ENCODE measurements at regions not wholly inside any gene's neighbourhood (a gene's known extent, or its start where the extent isn't known, plus 50 kb on each side); places are given as distances from the start of the nearest gene placed in this dataset.

DNA sequence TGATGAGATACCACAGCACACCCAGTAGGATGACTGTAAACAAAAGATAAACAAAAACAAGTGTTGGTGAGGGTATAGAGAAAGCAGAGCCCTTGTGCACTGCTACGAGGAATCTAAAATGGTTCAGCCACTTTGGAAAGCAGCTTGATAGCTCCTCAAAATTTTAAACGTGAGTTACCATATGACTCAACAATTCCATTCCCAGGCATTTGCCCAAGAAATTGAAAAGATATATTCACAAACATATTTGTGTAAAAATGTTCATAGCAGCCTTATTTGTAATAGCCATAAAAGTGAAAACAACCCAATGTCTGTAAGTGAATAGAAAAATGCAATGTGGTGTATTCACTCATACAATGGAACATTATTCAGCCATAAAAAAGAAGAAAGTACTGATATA lies 141.0 kb upstream of the BTBD3 start:
- TF ChIP-seq FOXP2 (optimal IDR thresholded peaks at IDR 0.05; ENCODE audit: borderline replicate concordance, extremely low read depth, extremely low read length, insufficient read depth) (no peak), SIN3A (IDR thresholded peaks at IDR 0.05; ENCODE audit: borderline replicate concordance, insufficient read depth, low read length) (no peak), TAF1 (IDR thresholded peaks at IDR 0.05; ENCODE audit: borderline replicate concordance, insufficient read depth, low read length) (no peak), POLR2AphosphoS5 (IDR thresholded peaks at IDR 0.05; ENCODE audit: low read depth, low read length) (no peak)
- TF ChIP-seq, protein P1, sequence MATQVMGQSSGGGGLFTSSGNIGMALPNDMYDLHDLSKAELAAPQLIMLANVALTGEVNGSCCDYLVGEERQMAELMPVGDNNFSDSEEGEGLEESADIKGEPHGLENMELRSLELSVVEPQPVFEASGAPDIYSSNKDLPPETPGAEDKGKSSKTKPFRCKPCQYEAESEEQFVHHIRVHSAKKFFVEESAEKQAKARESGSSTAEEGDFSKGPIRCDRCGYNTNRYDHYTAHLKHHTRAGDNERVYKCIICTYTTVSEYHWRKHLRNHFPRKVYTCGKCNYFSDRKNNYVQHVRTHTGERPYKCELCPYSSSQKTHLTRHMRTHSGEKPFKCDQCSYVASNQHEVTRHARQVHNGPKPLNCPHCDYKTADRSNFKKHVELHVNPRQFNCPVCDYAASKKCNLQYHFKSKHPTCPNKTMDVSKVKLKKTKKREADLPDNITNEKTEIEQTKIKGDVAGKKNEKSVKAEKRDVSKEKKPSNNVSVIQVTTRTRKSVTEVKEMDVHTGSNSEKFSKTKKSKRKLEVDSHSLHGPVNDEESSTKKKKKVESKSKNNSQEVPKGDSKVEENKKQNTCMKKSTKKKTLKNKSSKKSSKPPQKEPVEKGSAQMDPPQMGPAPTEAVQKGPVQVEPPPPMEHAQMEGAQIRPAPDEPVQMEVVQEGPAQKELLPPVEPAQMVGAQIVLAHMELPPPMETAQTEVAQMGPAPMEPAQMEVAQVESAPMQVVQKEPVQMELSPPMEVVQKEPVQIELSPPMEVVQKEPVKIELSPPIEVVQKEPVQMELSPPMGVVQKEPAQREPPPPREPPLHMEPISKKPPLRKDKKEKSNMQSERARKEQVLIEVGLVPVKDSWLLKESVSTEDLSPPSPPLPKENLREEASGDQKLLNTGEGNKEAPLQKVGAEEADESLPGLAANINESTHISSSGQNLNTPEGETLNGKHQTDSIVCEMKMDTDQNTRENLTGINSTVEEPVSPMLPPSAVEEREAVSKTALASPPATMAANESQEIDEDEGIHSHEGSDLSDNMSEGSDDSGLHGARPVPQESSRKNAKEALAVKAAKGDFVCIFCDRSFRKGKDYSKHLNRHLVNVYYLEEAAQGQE (IDR thresholded peaks at IDR 0.05; ENCODE audit: insufficient read depth in 1 of 2, low read depth in 2 of 2, low read length in 2 of 2): no peak

DNA sequence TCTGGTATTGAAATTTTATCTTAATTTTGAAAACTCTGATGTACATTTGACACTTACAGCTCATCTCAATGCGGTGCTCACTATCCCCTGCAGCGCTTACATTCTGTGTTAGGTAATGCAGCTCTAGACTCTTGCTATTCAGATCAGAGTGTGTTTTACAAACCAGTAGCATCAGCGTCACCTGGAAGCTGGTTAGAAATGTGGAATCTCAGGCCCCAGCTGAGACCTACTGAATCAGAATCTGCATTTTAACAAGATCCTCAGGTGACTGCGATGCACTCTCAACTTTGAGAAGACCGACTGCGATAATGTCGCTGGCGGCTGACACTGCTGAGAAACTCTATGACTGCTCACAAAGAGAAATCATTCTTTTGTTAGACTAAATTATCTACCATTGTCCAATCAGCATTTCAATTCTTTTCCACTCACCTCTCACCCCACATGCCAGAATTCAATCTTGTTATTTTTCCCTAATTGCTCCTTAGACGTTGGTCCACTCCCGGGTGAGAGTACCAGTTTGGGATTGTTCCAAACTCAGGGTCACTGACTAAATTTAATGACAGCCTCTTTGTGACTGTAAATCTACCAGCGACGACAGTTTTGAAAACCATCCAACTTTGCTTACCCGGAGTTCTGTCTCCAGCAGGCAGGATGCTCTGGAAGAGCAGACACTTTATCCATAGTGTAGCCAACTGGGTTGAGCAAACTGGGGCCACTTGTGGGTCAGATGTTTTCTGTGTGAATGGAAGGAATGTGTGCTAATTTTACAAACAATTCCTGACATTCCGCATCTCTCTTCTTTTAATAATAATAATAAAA lies 140.1 kb upstream of the BTBD3 start:
- TF ChIP-seq, protein P1 (IDR thresholded peaks at IDR 0.05; ENCODE audit: insufficient read depth in 1 of 2, low read depth in 2 of 2, low read length in 2 of 2): no peak
- TF ChIP-seq TAF1 (IDR thresholded peaks at IDR 0.05; ENCODE audit: borderline replicate concordance, insufficient read depth, low read length) (no peak), SIN3A (IDR thresholded peaks at IDR 0.05; ENCODE audit: borderline replicate concordance, insufficient read depth, low read length) (no peak), POLR2AphosphoS5 (IDR thresholded peaks at IDR 0.05; ENCODE audit: low read depth, low read length) (no peak), FOXP2 (optimal IDR thresholded peaks at IDR 0.05; ENCODE audit: borderline replicate concordance, extremely low read depth, extremely low read length, insufficient read depth) (no peak)

DNA sequence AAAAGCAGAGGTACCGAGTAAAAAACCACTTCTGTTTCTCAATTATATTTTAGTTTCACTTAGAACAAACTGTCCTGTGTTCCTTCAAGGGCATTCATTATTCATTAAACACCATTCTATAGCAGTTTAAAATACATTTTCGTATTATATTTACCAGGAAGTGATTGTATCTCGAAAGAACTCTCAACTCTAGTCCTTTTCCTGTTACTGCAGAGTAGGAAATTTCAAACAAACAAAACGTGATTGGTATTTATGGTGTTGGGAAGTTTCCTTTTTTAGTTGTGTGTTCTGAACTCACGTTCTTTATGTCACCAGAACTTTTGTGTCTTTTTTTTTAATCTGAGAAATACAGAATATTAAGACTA lies 139.5 kb upstream of the BTBD3 start:
- TF ChIP-seq, protein P1 (IDR thresholded peaks at IDR 0.05; ENCODE audit: insufficient read depth in 1 of 2, low read depth in 2 of 2, low read length in 2 of 2): no peak
- TF ChIP-seq POLR2AphosphoS5 (IDR thresholded peaks at IDR 0.05; ENCODE audit: low read depth, low read length): no peak
- TF ChIP-seq TAF1 (IDR thresholded peaks at IDR 0.05; ENCODE audit: borderline replicate concordance, insufficient read depth, low read length): no peak
- TF ChIP-seq SIN3A (IDR thresholded peaks at IDR 0.05; ENCODE audit: borderline replicate concordance, insufficient read depth, low read length): no peak
- no peak for TF ChIP-seq FOXP2 (optimal IDR thresholded peaks at IDR 0.05; ENCODE audit: borderline replicate concordance, extremely low read depth, extremely low read length, insufficient read depth)

DNA sequence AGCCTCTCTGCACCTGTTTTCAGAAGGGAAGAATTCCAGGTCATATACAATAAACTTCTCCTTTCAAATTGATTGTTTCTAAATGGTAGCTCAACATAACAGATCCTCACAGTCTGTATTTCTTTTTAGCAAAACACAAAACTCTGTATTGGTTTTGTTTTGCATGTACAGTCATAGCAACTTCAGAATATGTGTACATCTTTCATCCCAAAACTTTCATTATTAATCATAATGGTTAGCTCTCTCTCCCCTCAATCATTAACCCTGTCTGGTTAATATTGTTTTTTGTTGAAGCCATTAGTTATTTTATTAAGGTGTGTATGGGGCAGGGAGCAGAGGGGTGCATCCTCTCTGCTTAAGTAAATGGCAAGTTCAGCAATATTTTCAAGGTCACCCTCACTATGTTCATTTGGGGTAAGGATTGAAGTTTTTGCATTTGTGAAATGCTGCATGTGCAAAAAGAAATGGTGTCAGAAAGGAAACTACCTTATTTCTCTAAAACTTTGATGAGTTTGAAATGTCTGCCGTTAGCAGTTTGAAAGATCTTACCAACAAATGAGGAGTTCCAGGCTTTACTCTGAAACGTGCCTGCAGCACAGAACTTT lies 136.8 kb upstream of the BTBD3 start:
- TF ChIP-seq TAF1 (IDR thresholded peaks at IDR 0.05; ENCODE audit: borderline replicate concordance, insufficient read depth, low read length) (no peak), FOXP2 (optimal IDR thresholded peaks at IDR 0.05; ENCODE audit: borderline replicate concordance, extremely low read depth, extremely low read length, insufficient read depth) (no peak), SIN3A (IDR thresholded peaks at IDR 0.05; ENCODE audit: borderline replicate concordance, insufficient read depth, low read length) (no peak), POLR2AphosphoS5 (IDR thresholded peaks at IDR 0.05; ENCODE audit: low read depth, low read length) (no peak)
- TF ChIP-seq, protein P1 (IDR thresholded peaks at IDR 0.05; ENCODE audit: insufficient read depth in 1 of 2, low read depth in 2 of 2, low read length in 2 of 2): no peak
